ENCODE measurements at regions not wholly inside any gene's neighbourhood (a gene's known extent, or its start where the extent isn't known, plus 50 kb on each side); places are given as distances from the start of the nearest gene placed in this dataset.

DNA sequence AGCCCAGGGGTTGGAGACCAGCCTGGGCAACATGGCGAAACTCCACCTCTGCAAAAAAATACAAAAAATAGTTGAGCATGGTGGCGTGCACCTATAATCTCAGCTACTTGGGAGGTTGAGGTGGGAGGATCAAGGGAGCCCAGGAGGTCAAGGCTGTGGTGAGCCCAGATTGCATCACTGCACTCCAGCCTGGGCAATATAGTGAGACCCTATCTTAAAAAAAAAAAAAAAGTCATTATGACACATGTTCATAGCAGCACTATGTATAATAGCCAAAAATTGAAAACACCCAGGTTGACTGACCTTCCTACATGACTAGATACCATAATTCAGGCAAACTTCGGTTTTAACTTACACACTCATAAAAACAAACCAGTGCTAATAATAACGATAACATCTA is 90.8 kb upstream of the RBPJ start:
- CTCF ChIA-PET: no interaction called here
- no peaks in the 10 kb centered on the region for H3K9me2 ChIP-seq (replicated peaks; ENCODE audit: low read length)
- H3K27ac ChIP-seq (ENCODE audit: low read length): no peak overlapping the region
- BruUV-seq (replicated peaks): no TSS peak
- H3K9me3 ChIP-seq (ENCODE audit: low read length): no peaks in the 10 kb centered on the region
- POLR2A ChIA-PET (ENCODE audit: unreplicated experiment): no interaction called here
- no peak for DNase-seq
- H2AFZ ChIP-seq (ENCODE audit: low read length): no peak overlapping the region
- no peak overlapping the region for H3K4me2 ChIP-seq (ENCODE audit: low read length)
- no peaks in the 10 kb centered on the region for H3F3A ChIP-seq (ENCODE audit: low read length, unreplicated experiment)
- ATAC-seq: no peak
- no peaks in the 10 kb centered on the region for H3K36me3 ChIP-seq (ENCODE audit: low read depth, low read length)
- no peaks in the 10 kb centered on the region for H4K20me1 ChIP-seq (ENCODE audit: low read length)
- H3K9ac ChIP-seq (ENCODE audit: low read length): no peak overlapping the region
- H3K27me3 ChIP-seq (ENCODE audit: low read length): no peaks in the 10 kb centered on the region
- intact Hi-C loops (cut with micrococcal nuclease): no loop called here
- H3K4me1 ChIP-seq (ENCODE audit: insufficient read depth, low read length): peaks cover 25% of the 10 kb centered on the region
- no peaks in the 10 kb centered on the region for H3K79me2 ChIP-seq (ENCODE audit: low read length)
- no peak overlapping the region for H3K4me3 ChIP-seq (ENCODE audit: low read length)
- TF ChIP-seq, protein P1, sequence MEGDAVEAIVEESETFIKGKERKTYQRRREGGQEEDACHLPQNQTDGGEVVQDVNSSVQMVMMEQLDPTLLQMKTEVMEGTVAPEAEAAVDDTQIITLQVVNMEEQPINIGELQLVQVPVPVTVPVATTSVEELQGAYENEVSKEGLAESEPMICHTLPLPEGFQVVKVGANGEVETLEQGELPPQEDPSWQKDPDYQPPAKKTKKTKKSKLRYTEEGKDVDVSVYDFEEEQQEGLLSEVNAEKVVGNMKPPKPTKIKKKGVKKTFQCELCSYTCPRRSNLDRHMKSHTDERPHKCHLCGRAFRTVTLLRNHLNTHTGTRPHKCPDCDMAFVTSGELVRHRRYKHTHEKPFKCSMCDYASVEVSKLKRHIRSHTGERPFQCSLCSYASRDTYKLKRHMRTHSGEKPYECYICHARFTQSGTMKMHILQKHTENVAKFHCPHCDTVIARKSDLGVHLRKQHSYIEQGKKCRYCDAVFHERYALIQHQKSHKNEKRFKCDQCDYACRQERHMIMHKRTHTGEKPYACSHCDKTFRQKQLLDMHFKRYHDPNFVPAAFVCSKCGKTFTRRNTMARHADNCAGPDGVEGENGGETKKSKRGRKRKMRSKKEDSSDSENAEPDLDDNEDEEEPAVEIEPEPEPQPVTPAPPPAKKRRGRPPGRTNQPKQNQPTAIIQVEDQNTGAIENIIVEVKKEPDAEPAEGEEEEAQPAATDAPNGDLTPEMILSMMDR (conservative IDR thresholded peaks at IDR 0.05; ENCODE audit: low read depth, low read length): no peak
- TF ChIP-seq EZH2 (IDR thresholded peaks at IDR 0.05; ENCODE audit: low read length, unreplicated experiment) (no peak), EZH2phosphoT487 (IDR thresholded peaks at IDR 0.05; ENCODE audit: borderline replicate concordance, low read length) (no peak)

DNA sequence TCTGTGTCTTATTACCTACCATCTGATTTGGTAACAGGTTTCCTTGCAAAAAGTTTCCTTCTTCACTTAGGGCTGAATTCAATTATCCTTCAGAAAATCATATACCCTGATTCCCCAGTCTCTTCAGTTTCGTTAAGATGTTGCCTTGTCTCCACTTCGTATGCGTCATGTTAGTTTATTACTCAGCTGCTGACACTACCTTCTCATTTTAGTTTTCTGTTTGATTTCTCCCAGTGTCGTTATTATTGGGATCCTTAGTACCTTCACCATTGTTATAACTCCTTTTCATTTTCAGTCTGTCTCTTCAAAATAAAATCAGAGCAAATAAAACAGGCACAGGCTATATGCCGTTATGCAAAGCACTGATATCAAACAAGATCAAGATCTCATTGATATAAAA is 87.5 kb upstream of the RBPJ start:
- Histone ChIP-seq H3K4me2 (ENCODE audit: low read length) (peak overlapping the region; percentile 57; the same call in 1 of the 2 replicates), H3K27ac (ENCODE audit: low read length) (no peak overlapping the region), H3K4me3 (ENCODE audit: low read length) (no peak overlapping the region; the same call in 1 of the 2 replicates), H3F3A (ENCODE audit: low read length, unreplicated experiment) (no peaks in the 10 kb centered on the region), H3K79me2 (ENCODE audit: low read length) (no peaks in the 10 kb centered on the region), H3K4me1 (ENCODE audit: insufficient read depth, low read length) (peaks cover 32% of the 10 kb centered on the region), H3K27me3 (ENCODE audit: low read length) (no peaks in the 10 kb centered on the region), H3K36me3 (ENCODE audit: low read depth, low read length) (no peaks in the 10 kb centered on the region), H2AFZ (ENCODE audit: low read length) (0 out of 2 replicates have a peak overlapping the region, but pooled peaks have one; percentile 41), H3K9me3 (ENCODE audit: low read length) (no peaks in the 10 kb centered on the region), H3K9ac (ENCODE audit: low read length) (no peak overlapping the region), H4K20me1 (ENCODE audit: low read length) (no peaks in the 10 kb centered on the region), H3K9me2 (replicated peaks; ENCODE audit: low read length) (no peaks in the 10 kb centered on the region)
- ChIA-PET CTCF (interaction anchor here (0.7 kb wide), 1 partner anchor 51 kb away, joined by 3 read pairs; no protein-coding TSS in a partner anchor), POLR2A (ENCODE audit: unreplicated experiment) (no interaction called here)
- intact Hi-C loops (cut with micrococcal nuclease): no loop called here
- TF ChIP-seq, protein P1 (conservative IDR thresholded peaks at IDR 0.05; ENCODE audit: low read depth, low read length): no peak
- TF ChIP-seq EZH2phosphoT487 (IDR thresholded peaks at IDR 0.05; ENCODE audit: borderline replicate concordance, low read length) (no peak), EZH2 (IDR thresholded peaks at IDR 0.05; ENCODE audit: low read length, unreplicated experiment) (no peak)
- peak; percentile 20 for DNase-seq
- BruUV-seq (replicated peaks): no TSS peak
- peak; percentile 21; the same call in 1 of the 2 replicates for ATAC-seq

DNA sequence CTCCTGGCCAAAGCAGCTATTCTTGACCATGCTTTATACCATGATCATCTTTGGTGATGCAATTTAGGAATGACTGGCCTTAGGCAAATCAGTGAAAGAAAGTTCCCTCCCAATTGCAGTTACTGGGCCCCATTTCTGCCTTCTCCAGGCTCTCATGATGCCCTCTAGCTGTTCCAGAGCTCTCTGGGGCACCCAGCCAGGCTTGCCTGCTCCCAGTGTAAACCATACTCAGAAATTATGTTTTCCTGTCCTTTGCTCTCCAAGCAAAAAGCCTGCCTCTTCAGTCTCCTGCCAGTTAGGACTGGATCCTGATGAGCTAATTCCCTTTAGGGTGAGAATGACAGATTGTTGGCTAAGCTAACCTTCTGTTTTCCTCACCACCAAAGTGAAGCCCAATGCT is 85.3 kb upstream of the RBPJ start:
- no peaks in the 10 kb centered on the region for H3K9me2 ChIP-seq (replicated peaks; ENCODE audit: low read length)
- POLR2A ChIA-PET (ENCODE audit: unreplicated experiment): no interaction called here
- 0 out of 2 replicates have a peak overlapping the region, but pooled peaks have one; percentile 13 for H3K4me2 ChIP-seq (ENCODE audit: low read length)
- no peak overlapping the region for H3K4me3 ChIP-seq (ENCODE audit: low read length)
- H3F3A ChIP-seq (ENCODE audit: low read length, unreplicated experiment): no peaks in the 10 kb centered on the region
- H3K9me3 ChIP-seq (ENCODE audit: low read length): no peaks in the 10 kb centered on the region
- H2AFZ ChIP-seq (ENCODE audit: low read length): no peak overlapping the region
- H3K4me1 ChIP-seq (ENCODE audit: insufficient read depth, low read length): peaks cover 50% of the 10 kb centered on the region
- H3K36me3 ChIP-seq (ENCODE audit: low read depth, low read length): no peaks in the 10 kb centered on the region
- intact Hi-C loops (cut with micrococcal nuclease): loop anchor here (5.0 kb wide), 1 partner anchor 148 kb away; no protein-coding TSS in a partner anchor
- no peak overlapping the region for H3K9ac ChIP-seq (ENCODE audit: low read length)
- H3K27me3 ChIP-seq (ENCODE audit: low read length): no peaks in the 10 kb centered on the region
- CTCF ChIA-PET: no interaction called here
- BruUV-seq (replicated peaks): no TSS peak
- H4K20me1 ChIP-seq (ENCODE audit: low read length): no peaks in the 10 kb centered on the region
- no peaks in the 10 kb centered on the region for H3K79me2 ChIP-seq (ENCODE audit: low read length)
- H3K27ac ChIP-seq (ENCODE audit: low read length): no peak overlapping the region
- DNase-seq: peak; percentile 72
- TF ChIP-seq, protein P1 (conservative IDR thresholded peaks at IDR 0.05; ENCODE audit: low read depth, low read length): 0 out of 2 replicates have a peak, but pooled peaks have one; percentile 22
- TF ChIP-seq EZH2phosphoT487 (IDR thresholded peaks at IDR 0.05; ENCODE audit: borderline replicate concordance, low read length) (no peak), EZH2 (IDR thresholded peaks at IDR 0.05; ENCODE audit: low read length, unreplicated experiment) (no peak)
- ATAC-seq: peak; percentile 29

Data from PC-3 (cell line).